ENCODE measurements at regions not wholly inside any gene's neighbourhood (a gene's known extent, or its start where the extent isn't known, plus 50 kb on each side); places are given as distances from the start of the nearest gene placed in this dataset.

DNA sequence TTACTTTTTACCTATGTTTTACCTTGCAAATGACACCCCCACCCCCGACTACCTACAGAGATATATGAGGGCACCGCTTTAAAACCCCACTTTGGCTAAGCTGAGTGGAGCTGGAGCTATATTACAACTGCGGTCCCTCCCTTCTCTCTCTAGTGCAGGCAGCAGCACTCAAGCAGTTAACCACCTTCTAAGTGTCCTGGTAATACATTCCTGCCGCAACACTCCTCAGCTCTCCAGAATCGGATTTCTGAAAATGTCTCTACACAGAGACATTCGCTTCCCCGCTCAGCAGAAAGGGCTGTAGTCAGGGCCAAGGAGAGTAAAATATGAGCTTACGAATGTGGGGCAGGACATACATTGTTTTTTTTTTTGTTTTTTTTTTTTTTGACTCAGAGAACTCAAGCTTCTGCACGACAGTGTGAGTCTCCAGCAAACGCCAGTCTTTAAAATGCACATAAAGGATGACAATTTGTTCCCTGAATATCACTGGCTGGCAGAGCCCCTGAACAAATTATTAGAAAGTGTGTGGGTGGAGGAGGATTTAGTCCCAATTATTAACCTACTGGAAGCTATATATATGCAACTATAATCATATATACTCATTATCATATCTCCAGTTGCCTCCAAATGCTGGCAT, 287.0 kb upstream of the TET2 start:
- Histone ChIP-seq H3K36me3 (ENCODE audit: control insufficient read depth in 2 of 2, insufficient read depth in 2 of 2, low read length in 2 of 2) (no peaks in the 10 kb centered on the region), H3K9ac (ENCODE audit: low read length in 2 of 2) (no peak overlapping the region), H3K4me1 (ENCODE audit: control insufficient read depth, insufficient read depth, low read length) (no peaks in the 10 kb centered on the region), H3K27ac (ENCODE audit: low read length) (no peak overlapping the region), H3K4me3 (ENCODE audit: low read length in 2 of 2) (no peak overlapping the region), H3K27me3 (ENCODE audit: control insufficient read depth in 1 of 2, insufficient read depth in 2 of 2, low read length in 2 of 2) (no peaks in the 10 kb centered on the region), H3K9me3 (ENCODE audit: control insufficient read depth in 2 of 2, low read length in 2 of 2) (no peaks in the 10 kb centered on the region)

DNA sequence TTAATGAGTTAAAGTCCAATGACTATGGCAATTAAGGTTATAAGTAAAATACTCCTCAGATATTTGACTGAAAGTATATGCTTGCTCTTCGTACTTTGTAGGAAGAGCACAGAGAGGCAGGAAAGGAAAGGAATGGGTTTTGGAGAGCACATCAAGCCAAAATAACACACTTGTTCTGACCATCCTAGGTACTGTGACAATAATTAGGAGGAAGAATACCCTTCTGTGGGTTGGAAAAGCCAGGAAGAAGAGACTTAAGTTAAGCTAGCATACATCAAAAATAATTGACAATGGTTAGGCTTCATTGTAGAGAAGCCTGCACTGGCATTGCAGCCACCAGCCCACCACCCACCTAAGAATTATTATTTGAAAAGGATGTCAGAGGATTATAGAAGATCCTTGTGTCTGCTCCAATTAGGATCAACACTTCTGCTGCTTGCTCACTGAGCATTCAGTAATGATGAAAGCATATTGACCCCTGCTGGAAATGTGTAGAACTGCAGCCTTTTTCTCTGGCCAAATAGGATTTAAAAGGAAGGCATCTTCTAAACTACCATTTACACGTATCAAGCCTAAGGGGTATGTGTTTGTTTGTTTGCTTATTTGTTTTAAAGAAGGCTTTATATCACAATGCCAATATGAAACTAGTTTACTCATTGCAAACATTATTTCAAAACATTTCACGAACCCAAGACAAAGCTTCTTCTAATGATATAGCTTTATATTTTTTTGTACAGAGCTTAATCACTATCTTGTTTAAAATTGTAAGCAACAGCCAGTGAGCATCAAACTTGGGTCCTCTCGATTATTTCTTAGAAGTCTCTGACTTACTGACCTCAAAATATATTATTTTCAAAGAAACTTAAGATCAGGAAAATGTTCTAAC, 286.2 kb upstream of the TET2 start:
- Histone ChIP-seq H3K36me3 (ENCODE audit: control insufficient read depth in 2 of 2, insufficient read depth in 2 of 2, low read length in 2 of 2) (no peaks in the 10 kb centered on the region), H3K27me3 (ENCODE audit: control insufficient read depth in 1 of 2, insufficient read depth in 2 of 2, low read length in 2 of 2) (no peaks in the 10 kb centered on the region), H3K9ac (ENCODE audit: low read length in 2 of 2) (no peak overlapping the region), H3K4me3 (ENCODE audit: low read length in 2 of 2) (no peak overlapping the region), H3K9me3 (ENCODE audit: control insufficient read depth in 2 of 2, low read length in 2 of 2) (no peaks in the 10 kb centered on the region), H3K4me1 (ENCODE audit: control insufficient read depth, insufficient read depth, low read length) (no peaks in the 10 kb centered on the region), H3K27ac (ENCODE audit: low read length) (no peak overlapping the region)

DNA sequence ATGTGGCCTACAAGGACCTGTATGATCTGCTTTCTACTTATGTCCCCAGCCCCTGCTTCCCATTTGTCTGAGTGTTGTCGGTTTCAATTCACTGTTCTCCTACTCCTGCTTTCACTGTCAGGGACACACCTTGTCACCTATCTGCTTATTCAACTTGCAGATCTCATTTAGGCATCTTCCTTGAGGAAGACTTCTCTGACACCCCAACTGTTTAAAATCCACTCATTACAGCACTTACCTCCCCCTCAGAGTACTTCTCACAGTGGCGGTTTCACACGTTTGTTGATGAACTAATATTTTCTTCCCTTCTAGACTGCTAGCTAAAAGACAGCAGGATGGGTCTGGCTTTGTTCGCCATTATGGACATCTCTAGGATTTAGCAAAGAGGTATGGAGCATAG, 279.9 kb upstream of the TET2 start:
- H3K9me3 ChIP-seq (ENCODE audit: control insufficient read depth in 2 of 2, low read length in 2 of 2), result no peaks in the 10 kb centered on the region
- H3K27me3 ChIP-seq (ENCODE audit: control insufficient read depth in 1 of 2, insufficient read depth in 2 of 2, low read length in 2 of 2), result no peaks in the 10 kb centered on the region
- H3K36me3 ChIP-seq (ENCODE audit: control insufficient read depth in 2 of 2, insufficient read depth in 2 of 2, low read length in 2 of 2), result no peaks in the 10 kb centered on the region
- H3K4me3 ChIP-seq (ENCODE audit: low read length in 2 of 2), result no peak overlapping the region
- no peaks in the 10 kb centered on the region for H3K4me1 ChIP-seq (ENCODE audit: control insufficient read depth, insufficient read depth, low read length)
- no peak overlapping the region for H3K27ac ChIP-seq (ENCODE audit: low read length)
- H3K9ac ChIP-seq (ENCODE audit: low read length in 2 of 2), result no peak overlapping the region

DNA sequence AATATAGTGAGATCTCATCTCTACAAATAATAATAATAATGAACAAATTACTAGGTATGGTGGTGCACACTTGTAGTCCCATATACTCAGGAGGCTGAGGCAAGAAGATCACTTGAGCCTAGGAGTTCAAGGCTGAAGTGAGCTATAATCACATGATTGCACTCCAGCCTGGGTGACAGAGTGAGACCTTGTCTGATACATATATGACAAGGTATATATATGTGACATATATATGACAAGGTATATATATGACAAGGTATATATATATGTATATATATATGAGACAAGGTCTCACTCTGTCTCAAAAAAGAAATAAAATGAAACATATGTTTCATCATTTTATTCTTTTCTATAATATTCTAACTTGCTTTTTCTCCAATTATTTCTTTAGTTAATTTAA, 278.1 kb upstream of the TET2 start:
- Histone ChIP-seq H3K27ac (ENCODE audit: low read length) (no peak overlapping the region), H3K36me3 (ENCODE audit: control insufficient read depth in 2 of 2, insufficient read depth in 2 of 2, low read length in 2 of 2) (no peaks in the 10 kb centered on the region), H3K4me3 (ENCODE audit: low read length in 2 of 2) (no peak overlapping the region), H3K4me1 (ENCODE audit: control insufficient read depth, insufficient read depth, low read length) (no peaks in the 10 kb centered on the region), H3K27me3 (ENCODE audit: control insufficient read depth in 1 of 2, insufficient read depth in 2 of 2, low read length in 2 of 2) (no peaks in the 10 kb centered on the region), H3K9ac (ENCODE audit: low read length in 2 of 2) (no peak overlapping the region), H3K9me3 (ENCODE audit: control insufficient read depth in 2 of 2, low read length in 2 of 2) (no peaks in the 10 kb centered on the region)

DNA sequence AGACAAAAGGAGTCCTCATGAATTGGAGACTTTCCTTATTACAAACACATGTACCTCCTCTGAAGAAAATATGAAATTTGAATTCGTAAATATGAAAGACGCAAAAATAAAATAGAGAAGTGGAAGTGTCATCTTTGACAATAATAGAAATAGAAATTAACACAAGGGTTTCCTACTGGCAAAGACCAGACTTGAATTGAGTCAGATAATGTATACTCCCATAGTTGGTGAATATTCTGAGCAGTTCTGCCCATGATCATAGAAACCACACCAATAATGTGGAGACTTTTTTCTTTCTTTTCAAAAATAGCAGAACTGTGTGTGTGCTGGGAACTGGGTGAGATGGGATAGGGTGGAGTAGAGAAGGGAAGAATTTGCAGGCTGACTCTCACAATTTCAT, 277.7 kb upstream of the TET2 start:
- H3K4me3 ChIP-seq (ENCODE audit: low read length in 2 of 2), result no peak overlapping the region
- H3K27me3 ChIP-seq (ENCODE audit: control insufficient read depth in 1 of 2, insufficient read depth in 2 of 2, low read length in 2 of 2), result no peaks in the 10 kb centered on the region
- H3K36me3 ChIP-seq (ENCODE audit: control insufficient read depth in 2 of 2, insufficient read depth in 2 of 2, low read length in 2 of 2), result no peaks in the 10 kb centered on the region
- no peak overlapping the region for H3K27ac ChIP-seq (ENCODE audit: low read length)
- H3K4me1 ChIP-seq (ENCODE audit: control insufficient read depth, insufficient read depth, low read length), result no peaks in the 10 kb centered on the region
- no peak overlapping the region for H3K9ac ChIP-seq (ENCODE audit: low read length in 2 of 2)
- no peaks in the 10 kb centered on the region for H3K9me3 ChIP-seq (ENCODE audit: control insufficient read depth in 2 of 2, low read length in 2 of 2)

DNA sequence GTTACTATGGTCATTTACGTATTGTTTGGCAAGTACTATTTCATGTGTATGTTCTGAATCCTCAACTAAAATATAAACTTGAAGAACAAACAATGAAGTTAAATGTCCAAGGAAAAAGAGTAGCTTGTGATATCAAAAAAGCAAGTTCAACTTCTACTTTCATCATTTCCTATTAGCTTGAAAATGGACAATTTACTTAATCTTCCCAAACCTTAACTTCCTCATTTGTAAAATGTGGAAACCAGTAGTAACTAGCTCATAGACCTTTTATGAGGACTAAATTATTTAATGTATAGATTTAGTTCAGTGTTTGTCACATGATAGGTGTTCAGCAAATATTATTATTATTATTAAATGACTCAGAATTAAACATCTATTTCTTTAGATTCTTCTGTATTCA, 276.8 kb upstream of the TET2 start:
- no peak overlapping the region for H3K9ac ChIP-seq (ENCODE audit: low read length in 2 of 2)
- no peaks in the 10 kb centered on the region for H3K36me3 ChIP-seq (ENCODE audit: control insufficient read depth in 2 of 2, insufficient read depth in 2 of 2, low read length in 2 of 2)
- no peaks in the 10 kb centered on the region for H3K27me3 ChIP-seq (ENCODE audit: control insufficient read depth in 1 of 2, insufficient read depth in 2 of 2, low read length in 2 of 2)
- H3K9me3 ChIP-seq (ENCODE audit: control insufficient read depth in 2 of 2, low read length in 2 of 2), result no peaks in the 10 kb centered on the region
- H3K4me1 ChIP-seq (ENCODE audit: control insufficient read depth, insufficient read depth, low read length), result no peaks in the 10 kb centered on the region
- no peak overlapping the region for H3K4me3 ChIP-seq (ENCODE audit: low read length in 2 of 2)
- no peak overlapping the region for H3K27ac ChIP-seq (ENCODE audit: low read length)

DNA sequence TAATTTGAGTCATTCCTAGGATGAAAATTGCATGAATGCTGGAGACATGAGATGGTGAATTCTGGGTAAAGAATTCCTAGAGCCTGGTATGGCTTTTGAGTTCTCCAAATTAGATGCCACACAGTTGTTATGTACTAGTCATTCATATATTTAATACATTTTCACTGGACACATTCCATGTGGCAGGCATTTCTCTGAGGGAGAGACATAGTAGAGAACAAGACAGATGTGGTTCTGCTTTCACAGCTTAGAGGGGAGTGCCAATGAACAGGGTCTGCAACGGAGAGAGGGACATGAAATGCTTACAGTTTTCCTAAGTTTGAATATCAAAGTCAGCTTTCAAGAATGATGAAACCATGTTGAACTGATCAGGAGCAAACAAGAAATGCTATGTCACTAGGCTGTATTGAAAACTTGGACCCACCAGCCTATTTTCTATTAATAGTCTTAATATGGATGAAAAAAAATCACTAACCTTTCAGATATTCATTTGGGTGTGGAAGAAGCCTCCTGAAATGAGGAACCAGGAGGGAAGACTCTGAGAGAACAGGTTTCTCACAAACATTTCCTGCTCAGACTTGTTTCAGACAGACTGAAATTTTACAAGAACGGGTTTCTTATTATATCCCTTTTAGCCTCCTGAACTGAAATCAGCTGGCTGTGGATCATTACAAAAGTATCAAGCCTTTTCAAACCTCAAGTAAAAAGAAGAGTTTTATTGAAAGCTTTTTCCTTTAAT, 276.0 kb upstream of the TET2 start:
- Histone ChIP-seq H3K9me3 (ENCODE audit: control insufficient read depth in 2 of 2, low read length in 2 of 2) (no peaks in the 10 kb centered on the region), H3K4me3 (ENCODE audit: low read length in 2 of 2) (no peak overlapping the region), H3K27me3 (ENCODE audit: control insufficient read depth in 1 of 2, insufficient read depth in 2 of 2, low read length in 2 of 2) (no peaks in the 10 kb centered on the region), H3K9ac (ENCODE audit: low read length in 2 of 2) (no peak overlapping the region), H3K4me1 (ENCODE audit: control insufficient read depth, insufficient read depth, low read length) (no peaks in the 10 kb centered on the region), H3K36me3 (ENCODE audit: control insufficient read depth in 2 of 2, insufficient read depth in 2 of 2, low read length in 2 of 2) (no peaks in the 10 kb centered on the region), H3K27ac (ENCODE audit: low read length) (no peak overlapping the region)

DNA sequence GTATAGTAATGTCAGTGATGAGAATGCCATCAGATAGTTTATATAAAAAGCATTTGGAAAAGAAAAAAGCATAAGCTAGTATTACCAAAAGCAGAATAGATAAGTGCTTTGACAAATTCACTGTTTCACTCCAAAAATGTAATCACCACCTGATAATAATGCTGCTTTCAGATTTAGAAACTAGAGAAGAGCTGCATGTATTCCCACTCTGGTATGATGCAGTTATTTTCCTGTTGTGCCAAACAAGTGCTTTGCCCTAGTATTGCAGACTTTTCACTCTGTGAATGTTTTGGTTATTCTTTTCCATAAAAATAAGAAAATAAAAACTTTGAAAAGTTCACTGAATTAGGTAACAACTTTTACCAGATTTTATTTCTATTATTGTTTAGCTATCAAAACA, 267.7 kb upstream of the TET2 start:
- Histone ChIP-seq H3K27ac (ENCODE audit: low read length) (no peak overlapping the region), H3K27me3 (ENCODE audit: control insufficient read depth in 1 of 2, insufficient read depth in 2 of 2, low read length in 2 of 2) (no peaks in the 10 kb centered on the region), H3K9me3 (ENCODE audit: control insufficient read depth in 2 of 2, low read length in 2 of 2) (no peaks in the 10 kb centered on the region), H3K9ac (ENCODE audit: low read length in 2 of 2) (no peak overlapping the region), H3K4me1 (ENCODE audit: control insufficient read depth, insufficient read depth, low read length) (no peaks in the 10 kb centered on the region), H3K4me3 (ENCODE audit: low read length in 2 of 2) (no peak overlapping the region), H3K36me3 (ENCODE audit: control insufficient read depth in 2 of 2, insufficient read depth in 2 of 2, low read length in 2 of 2) (no peaks in the 10 kb centered on the region)

DNA sequence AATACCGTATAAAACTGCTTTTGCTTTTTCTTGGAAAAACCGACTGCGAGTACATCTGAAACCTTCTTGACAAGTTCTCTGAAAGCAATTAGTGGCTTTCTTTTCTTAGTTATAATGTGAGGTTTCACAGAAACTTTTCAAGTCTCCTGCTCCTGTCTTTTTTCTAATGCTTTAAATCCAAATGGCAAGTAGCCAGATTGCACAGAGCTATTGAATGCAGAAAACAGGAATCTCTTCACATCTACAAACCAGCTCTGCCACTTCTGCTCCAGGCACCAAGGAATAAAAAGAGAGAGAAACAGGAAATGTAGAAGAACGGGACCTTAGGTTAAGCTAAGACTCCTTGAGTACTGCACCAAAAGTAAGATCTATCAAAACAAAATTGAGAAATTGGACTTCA, 267.3 kb upstream of the TET2 start:
- no peaks in the 10 kb centered on the region for H3K27me3 ChIP-seq (ENCODE audit: control insufficient read depth in 1 of 2, insufficient read depth in 2 of 2, low read length in 2 of 2)
- H3K4me3 ChIP-seq (ENCODE audit: low read length in 2 of 2), result no peak overlapping the region
- no peak overlapping the region for H3K9ac ChIP-seq (ENCODE audit: low read length in 2 of 2)
- no peaks in the 10 kb centered on the region for H3K9me3 ChIP-seq (ENCODE audit: control insufficient read depth in 2 of 2, low read length in 2 of 2)
- no peaks in the 10 kb centered on the region for H3K4me1 ChIP-seq (ENCODE audit: control insufficient read depth, insufficient read depth, low read length)
- no peak overlapping the region for H3K27ac ChIP-seq (ENCODE audit: low read length)
- H3K36me3 ChIP-seq (ENCODE audit: control insufficient read depth in 2 of 2, insufficient read depth in 2 of 2, low read length in 2 of 2), result no peaks in the 10 kb centered on the region

DNA sequence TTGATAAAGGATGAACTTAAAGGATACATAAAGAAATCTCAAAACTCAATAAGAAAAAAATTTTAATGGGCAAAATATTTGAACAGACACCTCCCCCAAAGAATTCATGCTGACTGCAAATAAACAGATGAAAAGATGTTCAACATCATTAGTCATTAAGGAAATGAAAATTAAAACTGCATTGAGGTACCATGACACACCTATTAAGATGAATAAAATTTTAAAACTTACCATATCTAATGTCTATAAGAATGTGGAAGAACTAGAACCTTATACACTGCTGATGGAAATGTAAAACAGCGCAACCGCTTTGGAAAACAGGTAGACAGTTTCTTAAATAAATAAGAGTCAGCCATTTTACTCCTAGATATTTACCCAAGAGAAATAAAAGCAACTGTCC, 266.8 kb upstream of the TET2 start:
- H3K4me3 ChIP-seq (ENCODE audit: low read length in 2 of 2), result no peak overlapping the region

More for the DNA sequence above, 266.8 kb upstream of the TET2 start:
- Histone ChIP-seq H3K4me1 (ENCODE audit: control insufficient read depth, insufficient read depth, low read length) (no peaks in the 10 kb centered on the region), H3K9ac (ENCODE audit: low read length in 2 of 2) (no peak overlapping the region), H3K36me3 (ENCODE audit: control insufficient read depth in 2 of 2, insufficient read depth in 2 of 2, low read length in 2 of 2) (no peaks in the 10 kb centered on the region), H3K27ac (ENCODE audit: low read length) (no peak overlapping the region), H3K27me3 (ENCODE audit: control insufficient read depth in 1 of 2, insufficient read depth in 2 of 2, low read length in 2 of 2) (no peaks in the 10 kb centered on the region), H3K9me3 (ENCODE audit: control insufficient read depth in 2 of 2, low read length in 2 of 2) (no peaks in the 10 kb centered on the region)
